ENCODE measurements at regions not wholly inside any gene's neighbourhood (a gene's known extent, or its start where the extent isn't known, plus 50 kb on each side); places are given as distances from the start of the nearest gene placed in this dataset.

- DNase-seq (ENCODE audit: low read depth in 1 of 2, low spot score in 1 of 2): no peak
Measured at GRCh38 chr10:130778166-130778545, 533.4 kb downstream of the TCERG1L start.

- DNase-seq (ENCODE audit: low read depth in 1 of 2, low spot score in 1 of 2): no peak
Measured at GRCh38 chr10:130780763-130781162, 530.8 kb downstream of the TCERG1L start.

GRCh38 chr10:130781206-130781605 is 530.3 kb downstream of the TCERG1L start:
- DNase-seq (ENCODE audit: low read depth in 1 of 2, low spot score in 1 of 2): no peak

DNA sequence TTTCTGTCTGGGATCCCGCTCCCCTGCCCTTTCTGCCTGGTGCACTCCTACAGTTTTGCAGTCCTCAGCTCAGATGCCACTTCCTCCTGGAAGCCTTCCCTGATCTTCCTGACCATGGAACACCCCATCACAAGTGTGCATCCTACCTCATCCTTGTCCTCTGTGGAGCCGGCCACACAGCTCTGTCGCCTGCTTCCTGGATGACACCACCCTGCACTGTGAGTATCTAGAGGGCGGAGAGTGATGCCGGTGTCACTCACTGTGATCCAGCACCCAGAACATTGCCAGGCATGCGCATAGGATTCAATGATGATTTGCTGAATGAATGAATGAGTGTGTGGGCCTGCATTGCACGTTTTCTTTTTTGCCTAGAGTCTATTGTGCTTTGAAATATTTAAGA is 529.9 kb downstream of the TCERG1L start:
- no peak for DNase-seq (ENCODE audit: low read depth in 1 of 2, low spot score in 1 of 2)

DNA sequence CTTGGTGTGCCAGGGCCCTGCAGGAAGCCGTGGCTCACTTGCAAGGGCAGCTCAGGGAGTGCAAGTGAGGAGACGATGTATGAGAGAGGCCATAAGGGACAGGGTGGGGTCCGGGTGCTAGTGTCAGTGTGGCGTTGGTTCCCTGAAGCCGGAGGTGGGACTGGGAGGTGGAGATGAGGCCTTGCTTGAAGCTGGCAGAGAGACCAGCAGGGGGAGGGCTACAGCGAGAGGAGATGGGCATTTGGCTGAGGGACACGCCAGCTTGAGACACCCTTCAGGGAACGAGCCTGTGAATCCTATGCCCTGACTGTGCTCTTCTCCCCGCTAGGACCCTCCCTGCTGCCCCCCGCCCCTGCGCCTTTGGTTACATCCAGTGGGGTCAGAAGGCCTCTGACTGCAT is 529.1 kb downstream of the TCERG1L start:
- DNase-seq (ENCODE audit: low read depth in 1 of 2, low spot score in 1 of 2): no peak

DNA sequence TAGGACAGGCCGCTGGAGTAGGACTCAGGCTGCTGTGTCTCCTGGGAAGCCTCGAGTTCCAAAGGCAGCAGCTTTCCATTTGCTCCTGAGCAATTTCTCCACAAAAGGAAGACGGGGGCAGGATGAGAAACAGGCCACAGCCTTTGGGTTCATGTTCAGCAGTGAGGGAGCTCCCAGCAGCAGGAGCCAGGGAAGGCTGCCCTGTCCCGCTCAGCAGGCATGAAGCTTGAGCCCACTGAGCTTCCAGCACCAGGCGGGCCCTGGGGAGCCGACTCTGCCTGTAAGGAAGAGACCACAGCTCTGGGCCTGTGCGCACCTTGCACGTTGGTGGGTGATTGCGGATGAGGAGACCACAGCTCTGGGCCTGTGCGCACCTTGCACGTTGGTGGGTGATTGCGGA is 527.2 kb downstream of the TCERG1L start:
- DNase-seq (ENCODE audit: low read depth in 1 of 2, low spot score in 1 of 2): no peak

DNA sequence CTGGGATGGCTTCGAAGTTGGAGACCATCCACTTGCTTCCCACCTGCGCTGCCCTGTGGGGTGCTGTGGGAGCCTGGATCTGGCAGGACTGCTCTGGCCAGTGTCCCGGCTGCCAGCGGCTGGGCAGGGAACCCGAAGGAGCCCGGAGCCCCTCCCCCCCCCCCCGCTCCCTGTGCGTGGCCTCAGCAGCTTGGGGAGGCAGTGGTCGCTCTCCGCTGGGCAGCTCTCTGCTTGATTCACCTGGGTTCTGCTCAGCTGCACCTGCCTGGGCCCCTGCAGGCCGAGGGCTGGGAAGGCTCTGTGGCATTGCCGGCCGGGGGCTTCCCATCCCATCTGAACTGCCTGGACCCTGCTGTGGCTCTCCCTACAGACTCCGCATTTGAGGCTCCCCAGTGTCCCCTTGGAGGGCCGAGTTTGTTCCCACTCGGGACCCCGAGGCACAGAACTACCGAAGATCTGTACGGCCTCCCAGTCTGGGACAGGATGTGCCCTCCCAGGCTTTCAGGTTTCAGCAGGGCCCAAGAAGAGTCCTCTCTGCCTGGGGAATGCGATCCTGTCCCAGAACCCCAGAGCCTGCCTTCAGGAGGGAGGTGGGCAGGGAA is 525.1 kb downstream of the TCERG1L start:
- no peak for DNase-seq (ENCODE audit: low read depth in 1 of 2, low spot score in 1 of 2)

DNA sequence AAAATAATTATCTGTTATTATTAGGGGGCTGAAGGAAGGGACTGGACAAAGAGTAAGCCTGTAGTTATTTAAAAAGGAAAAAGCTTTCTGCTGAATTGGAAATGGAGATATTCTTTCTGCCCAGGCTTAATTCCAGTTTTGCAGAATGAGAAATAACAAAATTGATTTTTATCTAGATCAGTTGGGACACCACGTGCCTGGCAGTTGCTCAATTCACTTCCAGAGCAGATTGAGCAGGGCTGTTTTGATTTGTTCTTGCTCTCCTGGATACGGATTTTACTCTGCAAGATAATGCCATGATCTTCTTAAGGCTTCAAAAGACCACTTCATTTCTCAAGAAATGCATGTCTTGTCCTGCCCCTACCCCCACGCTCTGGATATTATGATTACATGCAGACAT is 524.3 kb downstream of the TCERG1L start:
- no peak for DNase-seq (ENCODE audit: low read depth in 1 of 2, low spot score in 1 of 2)

DNA sequence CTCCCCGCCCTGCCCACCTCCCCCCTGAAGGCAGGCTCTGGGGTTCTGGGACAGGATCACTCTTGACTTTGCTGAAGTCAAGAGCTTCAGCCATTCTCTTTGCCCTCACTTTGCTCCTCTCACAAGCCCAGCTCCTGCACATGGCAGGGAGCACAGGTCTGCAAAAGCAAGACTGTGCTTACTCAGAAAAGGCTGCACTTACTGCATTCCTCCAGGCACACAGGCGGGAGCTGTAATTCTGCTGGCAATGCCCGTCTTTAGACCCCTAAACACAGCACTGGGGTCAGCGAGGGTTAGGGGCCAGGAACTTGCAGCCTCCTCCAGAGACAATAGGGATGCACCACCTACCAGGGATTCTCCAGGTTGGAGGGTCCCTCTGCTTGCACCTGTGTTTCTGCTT is 523.7 kb downstream of the TCERG1L start:
- DNase-seq (ENCODE audit: low read depth in 1 of 2, low spot score in 1 of 2): no peak

DNA sequence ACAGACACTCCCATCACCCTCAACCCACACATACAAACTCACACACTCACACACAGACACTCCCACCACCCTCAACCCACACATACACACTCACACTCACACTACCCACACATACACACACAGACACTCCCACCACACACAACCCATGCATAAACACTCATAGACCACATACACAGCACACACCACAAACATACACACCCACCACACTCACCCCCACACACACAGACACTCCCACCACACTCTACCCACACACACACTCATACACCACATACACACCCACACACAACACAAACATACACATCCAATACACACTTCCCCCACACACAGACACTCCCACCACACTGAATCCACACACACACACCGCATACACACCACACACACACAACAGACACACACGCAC is 521.2 kb downstream of the TCERG1L start:
- no peak for DNase-seq (ENCODE audit: low read depth in 1 of 2, low spot score in 1 of 2)

DNA sequence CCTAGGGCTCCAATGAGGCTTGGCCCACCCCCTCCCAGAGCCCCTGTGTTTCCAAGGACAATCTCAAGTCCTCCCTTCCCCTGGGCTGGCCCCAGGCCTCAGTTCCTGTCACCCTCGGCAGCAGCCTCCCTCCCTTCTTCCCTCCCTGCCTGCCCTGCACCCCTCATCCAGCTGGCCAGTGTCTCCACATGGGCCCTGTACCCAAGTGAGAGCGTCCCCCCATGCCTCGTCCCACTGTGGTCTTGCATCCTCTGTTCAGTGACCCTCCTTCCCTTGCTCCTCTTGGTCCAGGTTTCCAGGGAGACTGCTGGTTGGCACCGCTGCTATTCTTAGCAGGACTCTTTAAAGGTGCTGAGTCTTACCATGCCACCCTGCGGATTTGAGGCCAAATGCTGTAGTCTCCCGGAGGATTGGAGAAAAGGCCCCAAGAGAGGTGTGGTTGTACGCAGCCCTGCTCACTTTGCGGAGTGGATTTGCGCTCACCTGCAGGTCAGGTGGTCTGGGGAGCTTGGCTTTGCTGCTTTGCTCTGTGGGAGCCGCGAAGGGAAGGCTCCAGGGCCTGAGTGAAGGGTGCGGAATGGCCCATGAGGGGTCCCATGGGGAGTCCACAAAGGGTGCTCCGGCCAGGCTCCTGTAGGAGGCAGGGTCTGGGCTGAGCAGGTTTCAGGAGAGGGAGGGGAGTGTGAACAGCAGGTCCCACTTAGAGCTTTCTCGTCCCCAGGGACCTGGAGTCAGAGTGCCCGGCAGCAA is 519.2 kb downstream of the TCERG1L start:
- DNase-seq (ENCODE audit: low read depth in 1 of 2, low spot score in 1 of 2): no peak

DNA sequence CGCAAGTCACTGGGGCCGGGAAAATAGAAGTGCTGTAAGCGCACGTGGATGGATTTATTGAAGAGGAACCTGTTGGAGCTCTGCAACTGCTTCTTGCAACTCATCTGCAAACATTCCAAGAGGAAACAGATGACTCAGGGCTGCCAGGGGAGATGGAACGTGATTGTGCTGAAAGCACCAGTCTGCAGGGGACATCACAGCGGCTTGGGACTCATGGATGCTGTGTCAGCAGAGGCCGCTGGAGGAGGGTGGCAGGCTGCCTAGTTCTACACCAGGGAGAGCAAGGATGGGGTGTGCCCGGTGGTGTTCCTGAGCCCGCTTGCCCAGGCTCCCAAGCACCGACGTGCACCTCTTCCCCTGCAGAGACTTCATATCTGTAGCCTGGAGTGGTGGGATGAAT is 515.7 kb downstream of the TCERG1L start:
- DNase-seq (ENCODE audit: low read depth in 1 of 2, low spot score in 1 of 2): no peak

- no peak for DNase-seq (ENCODE audit: low read depth in 1 of 2, low spot score in 1 of 2)
Measured at GRCh38 chr10:130799532-130799931, 512.0 kb downstream of the TCERG1L start.

DNA sequence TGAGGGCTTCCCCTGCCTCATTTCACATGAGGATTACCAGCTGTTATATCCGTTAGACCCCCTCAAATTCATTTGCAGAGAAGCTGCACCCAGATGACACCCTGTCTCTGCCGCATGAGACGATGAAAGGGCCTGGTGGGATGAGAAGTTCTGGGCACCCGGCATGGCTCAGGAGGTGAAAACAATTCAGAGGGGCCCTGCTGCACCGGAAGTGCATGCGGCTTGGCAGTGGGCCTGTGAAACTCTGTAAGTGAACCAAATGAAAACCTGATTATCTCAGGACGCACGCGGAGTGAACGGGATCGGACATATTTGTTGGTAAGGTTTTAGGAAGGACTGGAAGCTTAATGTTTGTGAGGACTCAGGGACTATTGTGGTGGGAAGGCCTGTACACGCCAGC is 511.2 kb downstream of the TCERG1L start:
- no peak for DNase-seq (ENCODE audit: low read depth in 1 of 2, low spot score in 1 of 2)

DNA sequence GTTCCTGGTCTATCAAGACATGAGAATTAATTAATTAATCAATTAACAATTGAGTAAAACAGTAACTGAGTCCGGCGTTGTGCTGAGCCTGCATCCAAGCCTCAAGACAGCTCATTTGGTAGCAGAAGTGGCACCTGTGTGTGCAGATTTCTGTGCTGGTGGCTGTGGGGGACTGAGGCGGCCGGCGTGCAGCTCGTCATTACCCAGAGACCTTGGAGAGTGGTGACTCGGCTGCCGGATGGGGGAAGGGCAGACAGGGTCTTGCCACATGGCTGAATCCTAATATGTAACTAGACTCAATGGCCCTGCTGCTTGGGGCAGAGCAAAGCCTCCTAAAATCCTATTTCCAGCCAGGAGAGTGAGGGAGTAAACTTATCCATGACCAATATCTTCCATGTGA is 510.2 kb downstream of the TCERG1L start:
- no peak for DNase-seq (ENCODE audit: low read depth in 1 of 2, low spot score in 1 of 2)

DNA sequence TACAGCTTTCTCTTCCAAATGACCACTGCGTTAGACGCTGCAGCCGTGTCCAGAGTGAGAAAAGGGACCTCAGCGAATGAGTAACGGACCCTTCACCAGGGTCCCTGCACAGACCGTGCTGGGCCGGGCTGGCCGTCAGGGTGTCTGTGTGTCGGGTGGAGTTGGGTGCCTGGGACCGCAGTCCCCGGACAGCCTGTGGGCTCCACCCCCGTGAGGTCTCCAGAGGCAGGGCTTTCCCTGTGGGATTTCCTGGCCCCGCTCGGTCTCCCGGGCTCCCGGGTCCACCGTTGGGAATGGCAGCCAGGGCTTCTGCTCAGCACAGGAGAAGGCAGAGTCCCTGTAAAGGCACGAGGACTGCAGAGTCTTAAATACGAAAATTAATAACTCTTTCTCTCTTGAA is 509.7 kb downstream of the TCERG1L start:
- DNase-seq (ENCODE audit: low read depth in 1 of 2, low spot score in 1 of 2): no peak

GRCh38 chr10:130802301-130802700 is 509.2 kb downstream of the TCERG1L start:
- DNase-seq (ENCODE audit: low read depth in 1 of 2, low spot score in 1 of 2): no peak

DNA sequence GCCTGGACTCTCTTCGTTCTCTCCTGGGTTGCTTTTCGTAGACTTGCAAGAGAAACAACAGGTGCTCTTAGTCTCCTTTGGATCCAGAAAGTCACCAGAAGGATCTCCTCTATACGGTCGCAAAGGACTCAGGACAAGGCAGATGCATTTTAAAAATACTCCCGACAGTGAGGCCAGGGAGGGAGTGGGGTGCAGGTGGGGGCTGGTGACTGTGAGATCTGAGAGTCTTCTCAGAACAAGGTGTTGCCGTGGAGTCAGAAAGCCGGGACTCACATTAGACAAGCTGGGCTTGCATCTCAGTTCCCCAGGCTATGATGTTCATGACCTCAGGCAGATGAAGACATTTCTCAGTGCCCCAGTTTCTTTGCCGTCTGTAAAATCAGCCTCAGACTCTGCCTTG is 507.2 kb downstream of the TCERG1L start:
- DNase-seq (ENCODE audit: low read depth in 1 of 2, low spot score in 1 of 2): no peak

DNA sequence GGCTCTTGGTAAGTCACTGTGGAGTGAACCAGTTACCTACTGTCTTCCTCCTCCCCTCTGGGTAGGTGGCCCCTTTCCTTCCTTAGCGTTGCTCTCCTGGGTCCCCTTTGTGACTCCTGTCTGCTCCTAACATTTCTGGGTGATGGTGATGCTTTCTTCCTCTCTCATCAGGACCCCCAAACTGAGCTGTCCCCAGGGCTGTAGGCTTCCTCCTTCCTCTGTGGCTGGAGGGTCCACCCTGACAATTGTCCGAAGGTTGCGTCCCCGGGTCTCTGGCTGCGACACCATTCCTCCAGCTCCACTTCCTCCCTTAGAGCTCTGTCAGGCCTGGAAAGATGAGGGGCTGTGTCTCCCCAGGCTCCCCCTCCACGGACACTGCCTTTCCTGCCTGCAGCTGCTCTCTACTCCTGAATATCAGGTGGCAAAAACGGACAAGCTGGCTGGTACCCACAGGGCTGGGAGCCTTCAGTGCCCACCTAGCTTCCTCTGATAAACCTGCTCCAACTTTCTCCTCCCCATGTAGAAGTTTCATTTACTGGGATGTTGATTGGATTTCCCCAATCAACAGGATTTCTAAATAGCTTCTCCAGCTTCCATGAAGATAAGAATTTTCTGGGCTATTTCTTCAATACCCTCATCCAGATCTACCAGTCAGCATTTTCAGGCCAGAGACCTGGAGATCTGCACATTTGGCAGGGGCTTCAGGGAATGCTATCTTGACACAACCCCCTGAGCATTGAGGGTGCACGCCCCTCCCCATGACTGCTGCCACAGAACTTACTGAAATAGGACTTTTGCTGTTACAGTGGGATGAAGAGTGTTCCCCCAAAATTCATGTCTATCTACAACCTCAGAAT is 506.5 kb downstream of the TCERG1L start:
- DNase-seq (ENCODE audit: low read depth in 1 of 2, low spot score in 1 of 2): no peak

GRCh38 chr10:130805635-130806030 is 505.9 kb downstream of the TCERG1L start:
- DNase-seq (ENCODE audit: low read depth in 1 of 2, low spot score in 1 of 2): no peak

GRCh38 chr10:130806426-130806825 is 505.1 kb downstream of the TCERG1L start:
- DNase-seq (ENCODE audit: low read depth in 1 of 2, low spot score in 1 of 2): no peak

GRCh38 chr10:130807096-130807495 is 504.4 kb downstream of the TCERG1L start:
- DNase-seq (ENCODE audit: low read depth in 1 of 2, low spot score in 1 of 2): no peak
